Neural cell (in vitro differentiated cells): ENCODE measurements at regions not wholly inside any gene's neighbourhood (a gene's known extent, or its start where the extent isn't known, plus 50 kb on each side); places are given as distances from the start of the nearest gene placed in this dataset.

ENCODE experiments used
- EP300 ChIP-seq: fragments of 450-650 bp; conservative IDR thresholded peaks from 2 replicates; pipeline ENCODE4 v1.6.1; 2014; ENCODE audit warnings: antibody characterized with exemption, mild to moderate bottlenecking, moderate library complexity; ENCODE audit not compliant: poor library complexity, severe bottlenecking
- MXI1 ChIP-seq: fragments of 450-650 bp; conservative IDR thresholded peaks from 2 replicates; pipeline ENCODE4 v1.6.1; 2014; ENCODE audit warnings: antibody characterized with exemption, mild to moderate bottlenecking; ENCODE audit not compliant: poor library complexity, severe bottlenecking
- POLR2AphosphoS5 ChIP-seq: IDR thresholded peaks from 2 replicates; pipeline ENCODE4 v1.6.1; 2012
- TAF1 ChIP-seq: IDR thresholded peaks from 2 replicates; pipeline ENCODE4 v1.6.1; 2012; ENCODE audit warnings: low read depth
- TF ChIP-seq, protein P1 (sequence below): fragments of 450-650 bp; IDR thresholded peaks from 2 replicates; pipeline ENCODE4 v1.5.1; 2014; ENCODE audit warnings: antibody characterized with exemption, mild to moderate bottlenecking, moderate library complexity; ENCODE audit not compliant: poor library complexity, severe bottlenecking

DNA sequence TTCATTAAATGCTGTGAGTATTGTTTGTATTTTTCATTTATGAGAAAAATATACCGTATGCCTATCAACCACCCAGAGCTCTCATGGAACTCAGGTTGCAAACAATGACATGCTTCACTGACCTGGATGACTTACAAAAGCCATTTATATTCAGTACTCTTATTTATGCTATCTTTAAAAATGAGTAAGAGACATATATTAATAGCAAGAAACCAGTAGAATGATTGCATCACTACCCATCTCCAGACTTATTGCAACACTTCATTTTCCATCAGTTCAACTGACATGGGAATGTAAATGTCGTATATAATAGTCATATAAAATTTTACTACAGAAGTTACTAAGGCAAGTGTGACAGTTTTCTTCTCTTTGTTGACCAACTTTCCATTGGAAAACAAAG lies 69.1 kb downstream of the OTP start:
- TF ChIP-seq, protein P1, sequence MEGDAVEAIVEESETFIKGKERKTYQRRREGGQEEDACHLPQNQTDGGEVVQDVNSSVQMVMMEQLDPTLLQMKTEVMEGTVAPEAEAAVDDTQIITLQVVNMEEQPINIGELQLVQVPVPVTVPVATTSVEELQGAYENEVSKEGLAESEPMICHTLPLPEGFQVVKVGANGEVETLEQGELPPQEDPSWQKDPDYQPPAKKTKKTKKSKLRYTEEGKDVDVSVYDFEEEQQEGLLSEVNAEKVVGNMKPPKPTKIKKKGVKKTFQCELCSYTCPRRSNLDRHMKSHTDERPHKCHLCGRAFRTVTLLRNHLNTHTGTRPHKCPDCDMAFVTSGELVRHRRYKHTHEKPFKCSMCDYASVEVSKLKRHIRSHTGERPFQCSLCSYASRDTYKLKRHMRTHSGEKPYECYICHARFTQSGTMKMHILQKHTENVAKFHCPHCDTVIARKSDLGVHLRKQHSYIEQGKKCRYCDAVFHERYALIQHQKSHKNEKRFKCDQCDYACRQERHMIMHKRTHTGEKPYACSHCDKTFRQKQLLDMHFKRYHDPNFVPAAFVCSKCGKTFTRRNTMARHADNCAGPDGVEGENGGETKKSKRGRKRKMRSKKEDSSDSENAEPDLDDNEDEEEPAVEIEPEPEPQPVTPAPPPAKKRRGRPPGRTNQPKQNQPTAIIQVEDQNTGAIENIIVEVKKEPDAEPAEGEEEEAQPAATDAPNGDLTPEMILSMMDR: no peak
- TF ChIP-seq TAF1 (no peak), POLR2AphosphoS5 (no peak), MXI1 (no peak), EP300 (no peak)
